Esophagus muscularis mucosa (tissue), 3 donors: ENCODE measurements at regions not wholly inside any gene's neighbourhood (a gene's known extent, or its start where the extent isn't known, plus 50 kb on each side); places are given as distances from the start of the nearest gene placed in this dataset.

Experiments
- EP300 ChIP-seq: sonication (generic); formaldehyde crosslinking; IDR thresholded peaks from one replicate; pipeline ENCODE4 v1.6.1; 2017; ENCODE audit warnings: antibody characterized with exemption
- TF ChIP-seq, protein P1 (sequence below), 3 experiments: fragments of 200-600 bp in 2 of 3; fragments of 450-650 bp in 1 of 3; sonication (generic) in 2 of 3; IDR thresholded peaks; one replicate each; pipeline ENCODE4 v1.5.1; 2017 to 2019; ENCODE audit warnings: antibody characterized with exemption in 3 of 3, mild to moderate bottlenecking in 2 of 3, moderate library complexity in 1 of 3

DNA sequence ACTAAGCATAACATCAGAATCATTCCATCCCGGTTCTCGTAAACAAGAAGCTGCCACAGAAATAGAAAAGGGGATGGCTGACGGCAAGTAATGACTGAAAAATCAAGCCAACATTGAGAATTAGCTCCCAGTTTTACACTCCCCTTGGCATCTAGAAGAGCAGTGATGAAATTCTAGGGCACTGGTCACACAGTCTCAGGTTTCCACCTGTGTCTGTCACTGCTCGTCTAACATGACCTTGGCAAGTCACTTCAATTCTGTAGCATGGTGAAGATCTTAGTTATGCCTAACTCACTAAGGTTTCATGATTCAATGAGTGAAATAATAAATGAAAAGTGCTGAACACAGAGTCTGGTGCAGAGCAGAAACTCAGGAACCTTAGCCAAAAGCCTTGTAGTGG, 272.3 kb upstream of the ARRDC4 start:
- TF ChIP-seq EP300, result no peak
- TF ChIP-seq, protein P1, sequence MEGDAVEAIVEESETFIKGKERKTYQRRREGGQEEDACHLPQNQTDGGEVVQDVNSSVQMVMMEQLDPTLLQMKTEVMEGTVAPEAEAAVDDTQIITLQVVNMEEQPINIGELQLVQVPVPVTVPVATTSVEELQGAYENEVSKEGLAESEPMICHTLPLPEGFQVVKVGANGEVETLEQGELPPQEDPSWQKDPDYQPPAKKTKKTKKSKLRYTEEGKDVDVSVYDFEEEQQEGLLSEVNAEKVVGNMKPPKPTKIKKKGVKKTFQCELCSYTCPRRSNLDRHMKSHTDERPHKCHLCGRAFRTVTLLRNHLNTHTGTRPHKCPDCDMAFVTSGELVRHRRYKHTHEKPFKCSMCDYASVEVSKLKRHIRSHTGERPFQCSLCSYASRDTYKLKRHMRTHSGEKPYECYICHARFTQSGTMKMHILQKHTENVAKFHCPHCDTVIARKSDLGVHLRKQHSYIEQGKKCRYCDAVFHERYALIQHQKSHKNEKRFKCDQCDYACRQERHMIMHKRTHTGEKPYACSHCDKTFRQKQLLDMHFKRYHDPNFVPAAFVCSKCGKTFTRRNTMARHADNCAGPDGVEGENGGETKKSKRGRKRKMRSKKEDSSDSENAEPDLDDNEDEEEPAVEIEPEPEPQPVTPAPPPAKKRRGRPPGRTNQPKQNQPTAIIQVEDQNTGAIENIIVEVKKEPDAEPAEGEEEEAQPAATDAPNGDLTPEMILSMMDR (IDR thresholded peaks at IDR 0.05), result no peak
